ENCODE measurements at regions not wholly inside any gene's neighbourhood (a gene's known extent, or its start where the extent isn't known, plus 50 kb on each side); places are given as distances from the start of the nearest gene placed in this dataset.

DNA sequence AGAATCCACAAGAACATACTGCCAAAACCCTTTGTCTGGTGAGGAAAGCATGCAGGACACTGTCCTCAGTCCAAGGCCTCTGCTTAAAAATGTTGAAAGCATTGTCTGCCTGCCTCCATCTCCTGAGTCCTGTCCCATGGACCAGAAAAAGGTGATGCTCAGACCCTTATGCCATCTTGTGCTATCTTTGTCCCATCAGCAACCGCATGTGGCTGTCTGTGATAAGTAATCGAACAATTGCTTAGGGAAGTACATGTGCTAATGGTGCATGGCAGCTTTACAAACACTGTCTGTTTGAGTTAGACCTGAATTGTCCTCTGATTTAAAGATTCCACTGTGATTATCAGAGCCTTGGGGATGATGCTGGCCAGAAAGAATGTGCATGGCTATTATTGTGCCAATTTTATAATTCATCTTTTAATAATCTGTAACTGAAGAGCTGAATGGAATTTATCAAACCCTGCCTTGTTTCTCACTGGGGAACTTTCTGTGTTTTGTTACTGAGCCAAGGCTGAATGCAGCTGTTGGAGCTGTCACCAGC, 177.5 kb downstream of the DACT1 start:
- no peaks in the 10 kb centered on the region for H3K4me1 ChIP-seq (ENCODE audit: insufficient read depth, low read length)
- H3K9me3 ChIP-seq (ENCODE audit: control insufficient read depth, insufficient read depth, low read length) = no peaks in the 10 kb centered on the region
- H3K36me3 ChIP-seq (ENCODE audit: insufficient read depth, low read length) = no peaks in the 10 kb centered on the region
- no peak overlapping the region for H3K9ac ChIP-seq (ENCODE audit: low read depth, low read length)

DNA sequence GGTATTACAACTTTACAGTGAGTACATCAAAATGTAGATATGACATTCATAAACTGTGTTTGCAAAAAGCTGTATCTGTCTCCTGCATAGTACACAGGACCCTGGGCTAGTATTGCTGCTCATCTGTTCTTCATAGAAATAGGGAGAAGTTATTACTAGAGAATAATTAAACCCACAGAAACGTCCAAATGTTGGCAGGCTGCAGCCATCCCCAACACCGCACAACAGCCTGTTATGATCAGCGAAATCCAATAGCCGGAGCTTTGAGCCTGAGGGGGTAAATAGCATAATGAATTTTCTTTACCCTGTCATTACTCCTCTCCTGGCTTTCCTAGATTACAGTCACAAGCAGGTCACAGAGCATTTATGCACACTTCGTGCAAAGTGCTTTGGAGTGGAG, 178.0 kb downstream of the DACT1 start:
- Histone ChIP-seq H3K4me1 (ENCODE audit: insufficient read depth, low read length) (no peaks in the 10 kb centered on the region), H3K9me3 (ENCODE audit: control insufficient read depth, insufficient read depth, low read length) (no peaks in the 10 kb centered on the region), H3K9ac (ENCODE audit: low read depth, low read length) (no peak overlapping the region), H3K36me3 (ENCODE audit: insufficient read depth, low read length) (no peaks in the 10 kb centered on the region)

DNA sequence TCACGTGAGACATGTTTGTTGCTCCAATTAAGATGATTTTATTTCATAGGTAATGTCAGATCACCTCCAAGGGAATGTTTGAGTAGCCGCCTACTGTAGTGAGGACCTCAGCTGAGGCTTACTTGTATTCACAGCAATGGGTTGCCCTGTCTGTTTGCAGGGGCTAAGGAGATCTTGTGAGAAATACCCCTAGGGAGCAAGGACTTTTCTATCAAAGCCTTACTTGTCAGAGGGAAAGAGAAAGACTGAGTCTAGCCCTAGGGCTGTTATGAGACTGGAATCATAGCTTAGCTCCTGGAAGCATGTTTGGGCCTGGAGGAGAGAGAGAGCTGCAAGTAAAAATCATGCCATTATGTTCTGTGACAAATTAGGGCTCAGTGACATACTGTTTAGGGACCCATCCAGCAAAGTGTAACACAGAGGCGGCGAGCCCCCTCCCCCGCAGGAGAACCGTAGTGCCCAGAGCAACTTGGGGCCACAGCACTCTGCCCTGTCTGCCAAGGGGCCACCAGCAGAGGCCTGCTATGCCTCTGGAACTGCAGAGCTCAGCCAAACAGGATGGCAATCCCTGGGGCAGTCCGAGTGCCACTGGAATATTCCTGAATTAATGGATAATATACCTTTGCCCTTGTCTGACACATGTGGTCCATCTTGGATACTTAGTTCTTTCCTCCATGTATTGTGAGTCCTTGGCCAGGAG, 178.8 kb downstream of the DACT1 start:
- Histone ChIP-seq H3K9me3 (ENCODE audit: control insufficient read depth, insufficient read depth, low read length) (no peaks in the 10 kb centered on the region), H3K36me3 (ENCODE audit: insufficient read depth, low read length) (no peaks in the 10 kb centered on the region), H3K4me1 (ENCODE audit: insufficient read depth, low read length) (no peaks in the 10 kb centered on the region), H3K9ac (ENCODE audit: low read depth, low read length) (no peak overlapping the region)

DNA sequence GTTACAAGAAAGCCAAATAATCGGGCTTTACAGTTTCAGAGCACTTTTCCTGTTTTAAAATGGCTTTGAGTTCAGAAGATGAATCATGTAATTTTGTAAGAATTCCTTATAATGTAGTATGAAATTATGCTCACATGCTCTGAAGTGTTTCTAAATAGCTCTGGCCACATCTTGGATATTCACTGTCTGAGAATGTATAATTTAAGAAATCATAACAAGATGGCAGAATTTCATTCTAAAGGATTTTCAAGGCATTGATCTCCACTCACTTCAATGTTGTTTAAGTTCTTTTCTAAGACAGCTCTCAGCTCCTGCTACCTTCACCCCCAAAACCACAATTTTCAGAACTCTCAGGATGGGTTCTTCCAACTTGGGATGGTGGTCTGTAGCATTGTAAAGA, 180.1 kb downstream of the DACT1 start:
- Histone ChIP-seq H3K4me1 (ENCODE audit: insufficient read depth, low read length) (no peaks in the 10 kb centered on the region), H3K36me3 (ENCODE audit: insufficient read depth, low read length) (no peaks in the 10 kb centered on the region), H3K9me3 (ENCODE audit: control insufficient read depth, insufficient read depth, low read length) (no peaks in the 10 kb centered on the region), H3K9ac (ENCODE audit: low read depth, low read length) (no peak overlapping the region)

DNA sequence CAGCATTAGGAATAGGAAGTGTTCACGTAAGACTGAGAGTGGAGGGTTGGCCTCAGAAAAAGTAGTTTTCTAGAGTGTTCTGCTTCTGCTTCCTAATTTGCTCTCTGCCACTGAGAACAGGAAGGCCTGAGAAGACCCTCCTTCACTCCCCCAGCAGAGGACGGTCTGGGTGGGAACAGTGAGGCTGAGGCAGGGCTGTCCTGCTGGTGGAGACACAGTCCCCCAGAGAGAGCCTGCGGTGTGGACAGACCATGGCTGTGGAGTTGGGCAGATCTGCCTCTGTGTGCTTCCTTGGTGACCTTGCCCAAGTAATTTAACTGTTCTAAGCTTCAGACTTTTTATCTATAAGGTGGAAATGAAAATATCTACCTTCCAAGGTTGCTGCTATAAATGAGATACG, 182.3 kb downstream of the DACT1 start:
- Histone ChIP-seq H3K4me1 (ENCODE audit: insufficient read depth, low read length) (no peaks in the 10 kb centered on the region), H3K9me3 (ENCODE audit: control insufficient read depth, insufficient read depth, low read length) (no peaks in the 10 kb centered on the region), H3K36me3 (ENCODE audit: insufficient read depth, low read length) (no peaks in the 10 kb centered on the region), H3K9ac (ENCODE audit: low read depth, low read length) (no peak overlapping the region)

DNA sequence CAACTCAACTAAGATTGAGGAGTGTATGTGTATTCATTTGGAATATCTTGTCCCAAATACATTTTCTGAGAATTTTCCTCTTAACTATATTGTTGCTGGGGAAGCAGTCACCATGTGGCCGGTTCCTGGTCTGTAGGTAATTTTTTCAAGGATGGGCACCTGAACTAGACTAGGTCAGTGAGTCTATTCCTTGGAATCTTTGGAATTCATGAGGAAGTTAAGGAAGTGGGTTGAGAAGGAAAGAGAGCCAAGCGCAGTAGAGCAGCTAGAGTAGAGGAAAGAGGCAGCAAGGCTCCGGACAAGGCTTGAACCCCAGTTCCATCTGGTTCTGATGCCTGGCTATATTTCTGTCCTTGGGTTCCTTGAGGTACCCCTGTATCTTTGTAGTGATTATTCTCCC, 183.7 kb downstream of the DACT1 start:
- Histone ChIP-seq H3K9ac (ENCODE audit: low read depth, low read length) (no peak overlapping the region), H3K36me3 (ENCODE audit: insufficient read depth, low read length) (no peaks in the 10 kb centered on the region), H3K4me1 (ENCODE audit: insufficient read depth, low read length) (no peaks in the 10 kb centered on the region), H3K9me3 (ENCODE audit: control insufficient read depth, insufficient read depth, low read length) (no peaks in the 10 kb centered on the region)

DNA sequence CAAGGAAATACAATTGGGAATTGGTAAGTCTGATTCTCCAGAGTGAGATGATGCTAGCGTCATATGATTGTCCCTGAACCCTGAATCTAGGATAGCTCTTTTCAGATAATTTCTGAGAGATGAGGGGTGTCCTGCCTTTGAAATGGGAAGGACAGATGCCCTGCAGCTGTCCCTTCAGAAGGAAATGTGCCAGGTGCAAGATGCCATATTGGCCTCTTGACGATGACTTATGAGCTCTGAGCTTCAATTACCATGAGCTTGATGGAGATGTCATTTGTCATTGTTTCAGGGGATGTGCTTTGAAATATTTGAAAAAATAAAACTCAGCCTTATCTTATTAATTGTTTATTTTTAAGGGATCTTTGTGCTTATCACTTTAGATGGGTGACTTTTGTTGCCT, 185.1 kb downstream of the DACT1 start:
- Histone ChIP-seq H3K9me3 (ENCODE audit: control insufficient read depth, insufficient read depth, low read length) (peaks cover 8% of the 10 kb centered on the region; the same call in 1 of the 2 replicates), H3K9ac (ENCODE audit: low read depth, low read length) (no peak overlapping the region), H3K4me1 (ENCODE audit: insufficient read depth, low read length) (no peaks in the 10 kb centered on the region), H3K36me3 (ENCODE audit: insufficient read depth, low read length) (no peaks in the 10 kb centered on the region)

DNA sequence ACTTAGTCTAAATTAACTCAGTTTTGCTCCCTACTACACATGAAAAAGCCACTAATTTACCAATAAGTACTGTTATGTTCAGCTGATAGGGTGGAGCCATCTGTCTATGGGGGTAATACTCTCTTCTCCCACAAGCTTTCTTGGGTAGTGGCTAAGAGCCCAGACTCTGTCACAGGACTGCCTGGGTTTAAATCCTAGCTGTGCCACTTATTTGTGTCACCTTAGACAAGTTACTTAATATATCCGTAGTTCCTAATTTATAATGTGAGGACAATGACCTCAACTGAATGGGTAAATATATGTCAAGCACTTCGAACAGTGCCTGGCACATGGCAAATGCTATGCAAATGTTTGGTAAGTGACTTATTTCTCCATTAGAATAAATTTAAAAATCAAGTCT, 185.6 kb downstream of the DACT1 start:
- Histone ChIP-seq H3K36me3 (ENCODE audit: insufficient read depth, low read length) (no peaks in the 10 kb centered on the region), H3K9ac (ENCODE audit: low read depth, low read length) (no peak overlapping the region), H3K9me3 (ENCODE audit: control insufficient read depth, insufficient read depth, low read length) (peaks cover 8% of the 10 kb centered on the region; the same call in 1 of the 2 replicates), H3K4me1 (ENCODE audit: insufficient read depth, low read length) (no peaks in the 10 kb centered on the region)

DNA sequence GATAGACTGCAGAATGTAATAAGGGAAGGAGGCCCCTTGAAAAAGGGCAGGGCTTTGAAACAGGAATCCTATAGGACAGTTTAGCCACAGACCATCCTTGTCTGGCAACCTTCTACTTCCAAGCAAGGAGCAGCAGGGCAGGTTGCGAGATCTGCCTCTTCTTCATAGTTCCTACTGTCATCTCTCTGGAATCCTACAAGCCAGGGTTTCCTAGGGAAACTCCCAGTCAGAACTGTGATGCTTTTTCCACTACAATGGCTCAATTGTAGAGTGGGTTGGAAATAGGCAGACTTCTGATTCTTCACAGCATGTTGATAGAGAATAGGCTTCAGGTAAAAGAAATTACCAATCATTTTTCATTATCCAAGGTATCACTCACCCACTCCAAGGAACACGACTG, 186.3 kb downstream of the DACT1 start:
- no peaks in the 10 kb centered on the region for H3K4me1 ChIP-seq (ENCODE audit: insufficient read depth, low read length)
- H3K9ac ChIP-seq (ENCODE audit: low read depth, low read length) = no peak overlapping the region
- no peaks in the 10 kb centered on the region for H3K36me3 ChIP-seq (ENCODE audit: insufficient read depth, low read length)
- peaks cover 8% of the 10 kb centered on the region; the same call in 1 of the 2 replicates for H3K9me3 ChIP-seq (ENCODE audit: control insufficient read depth, insufficient read depth, low read length)

DNA sequence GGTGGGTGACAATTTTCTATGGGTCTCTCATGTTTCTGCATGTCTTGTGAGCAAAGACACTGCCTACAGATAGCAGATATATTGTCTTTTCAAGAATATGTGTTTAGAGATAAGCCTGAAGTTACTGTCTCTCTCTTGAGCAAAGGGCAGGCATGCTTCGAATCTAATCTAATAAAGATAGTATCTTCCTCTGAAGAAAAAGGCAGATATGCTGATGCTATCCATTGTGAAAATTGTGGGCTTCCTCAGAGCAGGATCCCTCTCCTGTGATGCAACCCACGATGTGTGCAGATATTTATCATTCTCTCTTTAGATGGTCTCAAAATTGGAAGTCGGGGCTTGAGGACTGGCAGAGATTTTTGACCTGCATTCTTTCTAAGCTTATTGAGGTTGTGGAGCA, 187.0 kb downstream of the DACT1 start:
- H3K9ac ChIP-seq (ENCODE audit: low read depth, low read length) = no peak overlapping the region
- peaks cover 8% of the 10 kb centered on the region; the same call in 1 of the 2 replicates for H3K9me3 ChIP-seq (ENCODE audit: control insufficient read depth, insufficient read depth, low read length)
- no peaks in the 10 kb centered on the region for H3K36me3 ChIP-seq (ENCODE audit: insufficient read depth, low read length)
- no peaks in the 10 kb centered on the region for H3K4me1 ChIP-seq (ENCODE audit: insufficient read depth, low read length)

DNA sequence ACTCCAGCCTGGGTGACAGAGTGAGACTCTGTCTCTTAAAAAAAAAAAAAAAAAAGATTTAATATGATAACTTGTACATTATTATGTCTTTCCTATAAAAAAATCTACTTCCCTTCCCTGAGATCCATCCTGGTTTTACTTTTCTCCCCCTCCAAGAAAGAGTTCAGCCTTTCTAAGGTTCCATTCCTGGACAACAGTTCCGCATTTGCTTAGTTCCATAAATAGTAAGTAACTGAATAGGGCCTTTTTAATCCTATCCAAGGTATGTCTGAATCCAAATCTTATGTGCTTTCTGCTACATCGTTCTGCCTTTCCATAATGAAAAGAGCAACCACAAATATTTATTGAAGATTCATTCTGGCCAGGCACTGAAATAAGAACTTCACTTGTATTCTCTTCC, 187.8 kb downstream of the DACT1 start:
- H3K36me3 ChIP-seq (ENCODE audit: insufficient read depth, low read length) = no peaks in the 10 kb centered on the region
- peaks cover 8% of the 10 kb centered on the region; the same call in 1 of the 2 replicates for H3K9me3 ChIP-seq (ENCODE audit: control insufficient read depth, insufficient read depth, low read length)
- no peak overlapping the region for H3K9ac ChIP-seq (ENCODE audit: low read depth, low read length)
- H3K4me1 ChIP-seq (ENCODE audit: insufficient read depth, low read length) = no peaks in the 10 kb centered on the region

DNA sequence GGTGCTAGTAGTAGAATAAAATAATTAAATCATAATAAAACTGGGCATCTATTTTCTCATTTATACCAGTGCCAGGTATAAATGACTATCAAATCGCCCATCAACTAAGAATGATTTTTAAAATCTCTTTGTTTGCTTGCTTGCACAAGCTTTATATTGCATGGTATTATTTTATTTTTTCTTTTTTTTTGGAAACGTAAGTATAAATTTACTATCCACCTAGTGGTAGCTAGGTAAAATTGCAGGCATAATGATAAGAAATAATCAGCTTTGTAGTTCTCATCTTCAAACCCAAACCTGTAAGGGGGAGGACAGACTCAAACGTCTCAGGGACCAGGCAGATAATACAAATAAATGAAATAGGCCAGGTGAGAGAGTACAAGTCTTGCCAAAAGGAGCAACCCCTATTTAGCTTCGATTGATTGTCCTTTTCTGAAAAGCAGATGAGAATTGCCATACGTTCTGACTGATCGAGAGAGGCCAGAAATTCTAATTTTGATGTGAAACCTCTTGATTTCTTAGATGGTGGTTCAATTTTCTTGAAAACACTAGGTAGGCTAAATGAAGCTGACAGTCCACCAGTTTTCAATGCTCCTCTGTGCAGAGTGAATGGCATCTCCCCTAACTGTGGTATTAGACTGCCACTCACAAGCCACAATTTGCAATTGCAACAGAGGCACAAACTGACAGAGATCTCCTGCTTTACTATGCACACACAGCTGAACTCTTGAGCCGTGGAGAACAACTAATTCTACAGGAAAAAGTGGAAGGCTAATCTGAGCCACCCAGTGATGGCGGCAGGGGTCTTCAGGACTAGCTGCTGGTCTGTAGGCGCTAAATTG, 189.3 kb downstream of the DACT1 start:
- H3K9me3 ChIP-seq (ENCODE audit: control insufficient read depth, insufficient read depth, low read length) = peaks cover 8% of the 10 kb centered on the region; the same call in 1 of the 2 replicates
- H3K9ac ChIP-seq (ENCODE audit: low read depth, low read length) = no peak overlapping the region
- no peaks in the 10 kb centered on the region for H3K4me1 ChIP-seq (ENCODE audit: insufficient read depth, low read length)
- no peaks in the 10 kb centered on the region for H3K36me3 ChIP-seq (ENCODE audit: insufficient read depth, low read length)

DNA sequence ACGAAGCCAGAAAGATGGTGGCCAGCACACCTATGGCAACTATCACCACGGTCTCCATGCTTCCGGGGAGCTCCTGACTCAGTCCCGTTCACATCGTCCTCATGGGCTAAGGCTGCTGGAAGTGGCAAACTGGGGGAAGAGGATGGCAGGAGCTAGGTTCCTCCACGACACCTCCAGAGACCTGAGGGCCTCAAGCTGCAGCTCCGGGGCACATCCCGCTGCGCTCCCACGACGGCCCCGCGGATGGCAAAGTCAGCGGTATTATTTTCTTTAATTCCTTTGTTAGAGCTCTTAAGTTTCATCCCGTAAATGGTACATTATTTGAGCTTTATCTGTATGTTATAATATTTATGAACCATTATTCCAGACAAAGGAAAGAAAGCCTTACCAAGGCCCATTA, 190.5 kb downstream of the DACT1 start:
- Histone ChIP-seq H3K36me3 (ENCODE audit: insufficient read depth, low read length) (no peaks in the 10 kb centered on the region), H3K9me3 (ENCODE audit: control insufficient read depth, insufficient read depth, low read length) (peaks cover 8% of the 10 kb centered on the region; the same call in 1 of the 2 replicates), H3K9ac (ENCODE audit: low read depth, low read length) (no peak overlapping the region), H3K4me1 (ENCODE audit: insufficient read depth, low read length) (no peaks in the 10 kb centered on the region)

DNA sequence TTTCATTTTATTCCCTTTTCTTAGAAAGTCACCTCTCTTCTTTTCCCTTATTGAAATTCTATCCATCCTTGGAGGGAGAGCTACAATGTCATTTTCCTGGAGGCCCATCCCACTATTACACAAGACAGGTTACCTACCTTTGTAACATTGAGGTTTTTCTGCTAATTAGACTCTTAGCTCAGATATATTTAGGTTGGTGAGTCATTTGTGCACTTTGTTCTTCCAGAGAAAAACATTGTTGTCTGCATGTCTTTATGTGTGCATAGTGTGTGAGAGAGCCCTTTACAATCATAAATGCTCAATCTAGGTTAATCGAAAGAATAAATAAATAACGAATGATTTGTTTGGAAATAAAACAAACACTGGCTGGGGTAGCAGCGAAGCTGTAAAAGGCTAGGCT, 191.8 kb downstream of the DACT1 start:
- H3K9ac ChIP-seq (ENCODE audit: low read depth, low read length) = no peak overlapping the region
- no peaks in the 10 kb centered on the region for H3K4me1 ChIP-seq (ENCODE audit: insufficient read depth, low read length)
- peaks cover 8% of the 10 kb centered on the region; the same call in 1 of the 2 replicates for H3K9me3 ChIP-seq (ENCODE audit: control insufficient read depth, insufficient read depth, low read length)
- H3K36me3 ChIP-seq (ENCODE audit: insufficient read depth, low read length) = no peaks in the 10 kb centered on the region

DNA sequence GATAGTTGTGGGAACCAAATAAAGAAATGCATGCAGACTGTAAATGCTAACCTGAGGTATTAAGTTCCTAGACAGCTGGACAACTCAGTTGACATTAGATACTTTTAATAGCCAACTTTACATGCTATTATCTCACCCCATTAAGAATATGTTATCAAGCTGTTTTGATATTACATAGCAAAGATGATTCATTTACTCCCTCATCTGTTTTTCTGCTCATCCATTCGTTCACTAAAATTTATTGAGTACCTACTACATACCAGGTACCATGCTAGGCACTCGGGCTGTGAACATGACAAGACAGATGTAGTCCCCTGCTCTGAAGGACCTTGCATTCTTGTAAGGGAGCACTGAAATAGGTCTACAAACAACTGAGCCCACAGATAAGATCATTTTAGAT, 192.4 kb downstream of the DACT1 start:
- Histone ChIP-seq H3K9ac (ENCODE audit: low read depth, low read length) (no peak overlapping the region), H3K36me3 (ENCODE audit: insufficient read depth, low read length) (no peaks in the 10 kb centered on the region), H3K9me3 (ENCODE audit: control insufficient read depth, insufficient read depth, low read length) (peaks cover 8% of the 10 kb centered on the region; the same call in 1 of the 2 replicates), H3K4me1 (ENCODE audit: insufficient read depth, low read length) (no peaks in the 10 kb centered on the region)

Data from ES-I3 (cell line).